HEK293T (cell line): ENCODE measurements at regions not wholly inside any gene's neighbourhood (a gene's known extent, or its start where the extent isn't known, plus 50 kb on each side); places are given as distances from the start of the nearest gene placed in this dataset.

ENCODE experiments used
- BHLHE40 ChIP-seq: fragments of 450-650 bp; IDR thresholded peaks from 2 replicates; pipeline ENCODE4 v1.6.1; 2016; ENCODE audit warnings: mild to moderate bottlenecking, moderate library complexity, borderline replicate concordance
- FOXA1 ChIP-seq: fragments of 450-650 bp; IDR thresholded peaks from 2 replicates; pipeline ENCODE4 v1.6.1; 2016; ENCODE audit warnings: mild to moderate bottlenecking
- FOXK2 ChIP-seq: fragments of 450-650 bp; IDR thresholded peaks from 2 replicates; pipeline ENCODE4 v1.6.1; 2016; ENCODE audit warnings: mild to moderate bottlenecking
- FOXM1 ChIP-seq: fragments of 450-650 bp; IDR thresholded peaks from 2 replicates; pipeline ENCODE4 v1.6.1; 2017; ENCODE audit warnings: mild to moderate bottlenecking, borderline replicate concordance
- HDGF ChIP-seq: fragments of 450-650 bp; IDR thresholded peaks from 2 replicates; pipeline ENCODE4 v1.6.1; 2017; ENCODE audit warnings: antibody characterized with exemption, borderline replicate concordance
- LEF1 ChIP-seq: fragments of 450-650 bp; IDR thresholded peaks from 2 replicates; pipeline ENCODE4 v1.6.1; 2017; ENCODE audit warnings: mild to moderate bottlenecking, borderline replicate concordance
- SP1 ChIP-seq: fragments of 450-650 bp; IDR thresholded peaks from 2 replicates; pipeline ENCODE4 v1.6.1; 2017
- TARDBP ChIP-seq: fragments of 450-650 bp; IDR thresholded peaks from 2 replicates; pipeline ENCODE4 v1.6.1; 2016
- ZNF384 ChIP-seq: fragments of 450-650 bp; IDR thresholded peaks from 2 replicates; pipeline ENCODE4 v1.6.1; 2016

DNA sequence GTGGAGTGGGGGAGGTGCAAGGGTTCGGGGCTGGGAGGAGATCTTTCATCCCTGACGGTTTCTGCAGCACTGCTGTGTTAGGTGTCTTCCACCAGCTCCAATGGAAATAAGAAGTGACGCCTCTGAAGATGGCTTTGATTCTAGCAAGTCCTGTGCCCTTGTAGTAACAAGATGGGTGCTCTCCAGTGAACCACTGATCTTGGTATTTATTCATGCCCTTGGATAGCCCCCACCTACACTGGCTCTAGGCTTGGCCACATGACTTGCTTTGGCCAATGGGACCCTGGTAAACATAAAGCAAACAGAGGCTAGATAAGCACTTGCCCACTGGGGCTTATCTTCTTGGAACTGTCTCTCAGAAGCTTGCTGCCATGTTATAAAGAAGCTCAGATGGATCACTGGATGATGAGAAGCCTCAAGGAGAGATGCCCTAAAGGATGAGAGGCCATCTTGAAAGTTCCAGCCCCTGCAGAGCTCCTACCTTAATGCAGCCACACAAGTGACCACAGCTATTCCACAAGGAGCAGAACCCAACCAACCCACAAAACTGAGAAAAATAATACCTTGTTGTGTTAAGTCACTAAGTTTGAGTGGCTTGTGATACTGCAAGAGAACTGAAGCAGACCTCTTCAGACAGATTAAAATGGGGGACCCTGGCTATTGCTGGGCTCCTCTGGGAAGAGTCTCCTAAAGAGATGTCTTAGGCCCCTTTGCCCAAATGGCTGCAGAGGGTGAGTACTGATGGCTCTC, 137.9 kb downstream of the PDCD6IP start:
- no peak for TF ChIP-seq FOXA1
- TF ChIP-seq BHLHE40 = no peak
- TF ChIP-seq FOXM1 = no peak
- TF ChIP-seq LEF1 = no peak
- TF ChIP-seq SP1 = no peak
- no peak for TF ChIP-seq HDGF
- TF ChIP-seq FOXK2 = no peak
- TF ChIP-seq ZNF384 = no peak
- no peak for TF ChIP-seq TARDBP
